SK-MEL-5 (cell line): ENCODE measurements at regions not wholly inside any gene's neighbourhood (a gene's known extent, or its start where the extent isn't known, plus 50 kb on each side); places are given as distances from the start of the nearest gene placed in this dataset.
A peak's percentile ranks its signal among the peaks of the same experiment; 100 is the strongest.
"Not testable (repeated sequence)": the region's sequence is repeated elsewhere in the genome, so short reads cannot be mapped to it uniquely, and the experiment has no call there.

ENCODE experiments used
- DNase-seq: peaks from one replicate; pipeline ENCODE4 v3.0.0-alpha.2; 2016; ENCODE audit warnings: low read depth, low spot score
- in situ Hi-C: cut with HindIII; loops from 2 replicates; pipeline ENCODE4 v1.10.0; 2016; ENCODE audit warnings: low sequenced_read_pairs, high pct_unique_total_duplicates, low pct_unique_long_range_greater_than_20kb

GRCh38 chr17:59490216-59490615, 75.2 kb upstream of the DHX40 start:
- DNase-seq = peak; percentile 52
- in situ Hi-C loops = no loop called here

- in situ Hi-C loops = no loop called here
- DNase-seq = no peak
Observed at GRCh38 chr17:59491353-59492090, 73.9 kb upstream of the DHX40 start.

GRCh38 chr17:59492091-59492451, 73.3 kb upstream of the DHX40 start:
- DNase-seq = no peak
- in situ Hi-C loops = no loop called here

- in situ Hi-C loops = no loop called here
- DNase-seq = peak; percentile 38
Observed at GRCh38 chr17:59493867-59494266, 71.5 kb upstream of the DHX40 start.

- DNase-seq = no peak
- in situ Hi-C loops = no loop called here
Observed at GRCh38 chr17:59494757-59495368, 70.5 kb upstream of the DHX40 start.

- DNase-seq = no peak
Observed at GRCh38 chr17:59496178-59496577, 69.2 kb upstream of the DHX40 start.

GRCh38 chr17:59498530-59499307, 66.7 kb upstream of the DHX40 start:
- in situ Hi-C loops = no loop called here
- DNase-seq = no peak

More at GRCh38 chr17:59496178-59496577, 69.2 kb upstream of the DHX40 start:
- in situ Hi-C loops = no loop called here

- DNase-seq, in situ Hi-C loops: not testable (repeated sequence)
Observed at GRCh38 chr17:59500086-59500655, 65.2 kb upstream of the DHX40 start.

- DNase-seq = no peak
- in situ Hi-C loops = no loop called here
Observed at GRCh38 chr17:59501690-59502089, 63.7 kb upstream of the DHX40 start.

GRCh38 chr17:59502800-59503199, 62.6 kb upstream of the DHX40 start:
- in situ Hi-C loops = no loop called here
- DNase-seq = no peak

- DNase-seq = no peak
- in situ Hi-C loops = no loop called here
Observed at GRCh38 chr17:59503500-59503899, 61.9 kb upstream of the DHX40 start.

GRCh38 chr17:59504821-59505220, 60.6 kb upstream of the DHX40 start:
- no peak for DNase-seq
- in situ Hi-C loops = no loop called here

GRCh38 chr17:59505610-59506276, 59.7 kb upstream of the DHX40 start:
- no peak for DNase-seq
- in situ Hi-C loops = no loop called here

GRCh38 chr17:59506894-59507726, 58.3 kb upstream of the DHX40 start:
- peak; percentile 73 for DNase-seq
- in situ Hi-C loops = no loop called here

GRCh38 chr17:59508999-59509625, 56.3 kb upstream of the DHX40 start:
- no peak for DNase-seq
- in situ Hi-C loops = no loop called here

GRCh38 chr17:59510611-59511010, 54.8 kb upstream of the DHX40 start:
- in situ Hi-C loops = no loop called here
- no peak for DNase-seq

- in situ Hi-C loops = no loop called here
- DNase-seq = no peak
Observed at GRCh38 chr17:59511726-59512125, 53.7 kb upstream of the DHX40 start.
